ENCODE measurements at regions not wholly inside any gene's neighbourhood (a gene's known extent, or its start where the extent isn't known, plus 50 kb on each side); places are given as distances from the start of the nearest gene placed in this dataset.

DNA sequence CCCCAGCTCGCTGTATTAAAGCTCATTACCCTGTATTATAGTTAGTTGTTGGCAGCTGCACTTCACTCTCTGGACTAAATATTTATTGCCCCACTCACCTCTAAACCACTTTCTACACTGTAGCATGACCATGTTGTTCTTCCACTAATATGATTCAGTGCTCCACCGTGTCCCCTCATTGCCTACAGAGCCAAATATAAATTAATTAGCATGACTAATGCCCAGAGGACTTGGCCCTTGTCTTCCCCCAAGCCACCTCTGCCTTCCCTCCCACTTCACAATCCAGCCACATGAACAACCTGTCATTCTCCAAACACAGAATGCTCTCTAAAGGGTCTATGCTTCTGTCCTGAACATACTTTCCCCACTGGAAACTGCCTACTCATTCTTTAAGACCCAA, 276.5 kb downstream of the PLPP3 start:
- TF ChIP-seq POLR2AphosphoS5 (IDR thresholded peaks at IDR 0.05; ENCODE audit: low read depth, low read length) (no peak), TAF1 (IDR thresholded peaks at IDR 0.05; ENCODE audit: low read depth, low read length) (no peak), SPI1 (IDR thresholded peaks at IDR 0.05; ENCODE audit: low read depth, low read length) (no peak), PAX5 (IDR thresholded peaks at IDR 0.05; ENCODE audit: insufficient read depth, low read length, severe bottlenecking) (no peak), POU2F2 (IDR thresholded peaks at IDR 0.05; ENCODE audit: low read depth, low read length) (no peak), POLR2A (IDR thresholded peaks at IDR 0.05; ENCODE audit: low read depth, low read length) (no peak)
- no peak for DNase-seq (ENCODE audit: insufficient read length, low spot score)
- FAIRE-seq: no peak

DNA sequence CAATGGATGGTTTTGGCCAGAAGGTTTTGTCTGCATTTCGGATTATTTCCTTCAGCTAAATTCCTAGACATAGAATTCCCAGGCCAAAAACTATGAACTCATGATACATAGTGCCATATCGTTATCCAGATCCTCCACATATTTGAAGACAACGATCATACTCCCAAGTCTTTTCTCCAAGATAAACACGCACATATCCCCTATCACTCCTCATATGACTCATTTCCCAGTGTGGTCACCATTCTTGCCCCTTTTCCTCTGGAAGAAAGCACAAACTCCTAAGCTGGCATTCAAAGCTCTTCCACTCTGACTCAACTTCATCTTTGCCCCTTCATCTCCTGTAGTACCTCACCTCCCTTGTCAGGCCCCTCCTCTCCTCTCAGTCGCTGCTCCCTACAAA, 277.6 kb downstream of the PLPP3 start:
- FAIRE-seq: no peak

DNA sequence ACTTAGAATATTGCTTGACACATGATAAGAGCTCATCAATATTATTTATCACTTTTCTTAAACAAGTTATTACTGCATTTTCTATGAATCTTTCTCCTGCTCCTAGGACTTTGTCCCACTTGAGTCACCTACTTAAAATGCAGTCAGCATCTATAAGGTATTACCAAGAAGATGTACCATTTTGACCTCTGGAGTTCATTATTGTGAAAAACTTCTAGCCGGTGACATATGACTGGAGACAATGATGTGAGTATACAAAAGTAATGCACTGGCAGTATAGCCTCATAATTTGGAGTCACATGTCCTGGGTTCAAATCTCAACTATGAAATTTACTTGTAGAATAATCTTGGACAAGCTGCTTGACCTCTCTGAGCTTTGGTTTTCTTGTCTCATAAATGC, 278.5 kb downstream of the PLPP3 start:
- no peak for TF ChIP-seq PAX5 (IDR thresholded peaks at IDR 0.05; ENCODE audit: insufficient read depth, low read length, severe bottlenecking)
- no peak for TF ChIP-seq TAF1 (IDR thresholded peaks at IDR 0.05; ENCODE audit: low read depth, low read length)
- TF ChIP-seq POLR2AphosphoS5 (IDR thresholded peaks at IDR 0.05; ENCODE audit: low read depth, low read length): no peak
- TF ChIP-seq POU2F2 (IDR thresholded peaks at IDR 0.05; ENCODE audit: low read depth, low read length): no peak
- TF ChIP-seq SPI1 (IDR thresholded peaks at IDR 0.05; ENCODE audit: low read depth, low read length): no peak
- TF ChIP-seq POLR2A (IDR thresholded peaks at IDR 0.05; ENCODE audit: low read depth, low read length): no peak
- DNase-seq (ENCODE audit: insufficient read length, low spot score): no peak
- FAIRE-seq: no peak

More for the DNA sequence above, 277.6 kb downstream of the PLPP3 start:
- no peak for DNase-seq (ENCODE audit: insufficient read length, low spot score)
- TF ChIP-seq TAF1 (IDR thresholded peaks at IDR 0.05; ENCODE audit: low read depth, low read length) (no peak), POU2F2 (IDR thresholded peaks at IDR 0.05; ENCODE audit: low read depth, low read length) (no peak), POLR2AphosphoS5 (IDR thresholded peaks at IDR 0.05; ENCODE audit: low read depth, low read length) (no peak), PAX5 (IDR thresholded peaks at IDR 0.05; ENCODE audit: insufficient read depth, low read length, severe bottlenecking) (no peak), SPI1 (IDR thresholded peaks at IDR 0.05; ENCODE audit: low read depth, low read length) (no peak)

DNA sequence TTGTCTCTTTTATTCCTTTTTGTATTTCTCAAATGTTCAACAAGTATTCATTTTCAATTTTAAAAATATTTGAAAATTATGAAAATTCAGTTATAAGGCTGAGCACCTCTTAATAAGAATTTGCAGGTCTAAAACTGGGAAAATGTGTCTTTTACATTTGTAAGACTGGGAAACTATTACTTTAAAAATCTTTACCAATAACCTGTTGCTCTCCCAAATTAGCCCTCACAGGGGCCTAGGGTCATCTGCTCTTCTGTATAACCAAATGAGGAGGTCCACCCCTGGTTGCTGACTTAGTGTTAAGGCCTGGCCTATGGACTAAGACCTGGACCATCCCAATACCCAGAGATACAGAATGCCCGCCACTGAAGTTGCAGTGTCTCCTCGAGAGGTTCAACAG, 280.5 kb downstream of the PLPP3 start:
- FAIRE-seq: no peak
- no peak for DNase-seq (ENCODE audit: insufficient read length, low spot score)
- TF ChIP-seq TAF1 (IDR thresholded peaks at IDR 0.05; ENCODE audit: low read depth, low read length): no peak
- no peak for TF ChIP-seq POU2F2 (IDR thresholded peaks at IDR 0.05; ENCODE audit: low read depth, low read length)
- TF ChIP-seq POLR2A (IDR thresholded peaks at IDR 0.05; ENCODE audit: low read depth, low read length): no peak
- no peak for TF ChIP-seq SPI1 (IDR thresholded peaks at IDR 0.05; ENCODE audit: low read depth, low read length)
- no peak for TF ChIP-seq PAX5 (IDR thresholded peaks at IDR 0.05; ENCODE audit: insufficient read depth, low read length, severe bottlenecking)
- TF ChIP-seq POLR2AphosphoS5 (IDR thresholded peaks at IDR 0.05; ENCODE audit: low read depth, low read length): no peak

DNA sequence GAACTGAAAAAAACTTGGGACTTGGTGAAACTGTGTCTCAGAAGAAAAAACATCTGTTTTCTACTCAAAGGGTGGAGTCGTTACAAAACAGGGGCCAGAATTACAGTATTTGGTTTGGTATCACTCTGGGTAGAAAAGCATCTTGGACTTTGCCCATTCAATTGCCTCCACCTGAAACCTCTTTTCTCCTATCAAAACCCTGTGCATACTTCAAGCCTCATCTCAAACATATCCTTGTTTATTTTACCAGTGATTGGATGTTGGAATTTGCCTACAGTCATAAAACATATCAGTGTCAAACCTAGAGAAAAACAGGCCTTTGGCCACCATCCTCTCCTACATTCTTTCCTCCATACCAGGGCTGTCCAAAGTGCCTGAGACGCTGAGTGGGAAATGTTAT, 281.5 kb downstream of the PLPP3 start:
- FAIRE-seq (no peak), DNase-seq (ENCODE audit: insufficient read length, low spot score) (no peak)
- TF ChIP-seq POLR2A (IDR thresholded peaks at IDR 0.05; ENCODE audit: low read depth, low read length): no peak
- TF ChIP-seq SPI1 (IDR thresholded peaks at IDR 0.05; ENCODE audit: low read depth, low read length): no peak
- no peak for TF ChIP-seq POU2F2 (IDR thresholded peaks at IDR 0.05; ENCODE audit: low read depth, low read length)
- no peak for TF ChIP-seq TAF1 (IDR thresholded peaks at IDR 0.05; ENCODE audit: low read depth, low read length)
- TF ChIP-seq POLR2AphosphoS5 (IDR thresholded peaks at IDR 0.05; ENCODE audit: low read depth, low read length): no peak
- no peak for TF ChIP-seq PAX5 (IDR thresholded peaks at IDR 0.05; ENCODE audit: insufficient read depth, low read length, severe bottlenecking)

DNA sequence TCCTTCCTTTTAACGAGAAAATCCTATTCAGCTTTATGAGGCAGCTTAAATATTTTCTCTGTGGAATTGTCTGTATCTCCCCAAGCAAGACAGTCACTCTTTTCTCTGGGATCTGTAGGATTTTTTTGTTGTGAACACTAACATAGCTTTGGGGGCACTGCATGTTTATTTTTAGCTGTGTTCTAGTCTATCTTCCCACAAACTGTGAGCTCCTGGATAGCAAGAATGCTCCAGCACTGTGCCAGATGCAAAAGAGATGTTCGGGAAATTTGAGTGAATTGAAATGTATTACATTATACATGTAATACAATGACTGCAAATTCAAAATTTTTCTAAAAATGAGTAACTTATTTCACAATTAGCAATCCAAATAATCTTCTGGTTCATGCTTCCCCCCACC, 282.2 kb downstream of the PLPP3 start:
- DNase-seq (ENCODE audit: insufficient read length, low spot score) (no peak), FAIRE-seq (peak; percentile 13)
- TF ChIP-seq SPI1 (IDR thresholded peaks at IDR 0.05; ENCODE audit: low read depth, low read length) (no peak), POU2F2 (IDR thresholded peaks at IDR 0.05; ENCODE audit: low read depth, low read length) (no peak), POLR2AphosphoS5 (IDR thresholded peaks at IDR 0.05; ENCODE audit: low read depth, low read length) (no peak), POLR2A (IDR thresholded peaks at IDR 0.05; ENCODE audit: low read depth, low read length) (no peak), PAX5 (IDR thresholded peaks at IDR 0.05; ENCODE audit: insufficient read depth, low read length, severe bottlenecking) (no peak)

DNA sequence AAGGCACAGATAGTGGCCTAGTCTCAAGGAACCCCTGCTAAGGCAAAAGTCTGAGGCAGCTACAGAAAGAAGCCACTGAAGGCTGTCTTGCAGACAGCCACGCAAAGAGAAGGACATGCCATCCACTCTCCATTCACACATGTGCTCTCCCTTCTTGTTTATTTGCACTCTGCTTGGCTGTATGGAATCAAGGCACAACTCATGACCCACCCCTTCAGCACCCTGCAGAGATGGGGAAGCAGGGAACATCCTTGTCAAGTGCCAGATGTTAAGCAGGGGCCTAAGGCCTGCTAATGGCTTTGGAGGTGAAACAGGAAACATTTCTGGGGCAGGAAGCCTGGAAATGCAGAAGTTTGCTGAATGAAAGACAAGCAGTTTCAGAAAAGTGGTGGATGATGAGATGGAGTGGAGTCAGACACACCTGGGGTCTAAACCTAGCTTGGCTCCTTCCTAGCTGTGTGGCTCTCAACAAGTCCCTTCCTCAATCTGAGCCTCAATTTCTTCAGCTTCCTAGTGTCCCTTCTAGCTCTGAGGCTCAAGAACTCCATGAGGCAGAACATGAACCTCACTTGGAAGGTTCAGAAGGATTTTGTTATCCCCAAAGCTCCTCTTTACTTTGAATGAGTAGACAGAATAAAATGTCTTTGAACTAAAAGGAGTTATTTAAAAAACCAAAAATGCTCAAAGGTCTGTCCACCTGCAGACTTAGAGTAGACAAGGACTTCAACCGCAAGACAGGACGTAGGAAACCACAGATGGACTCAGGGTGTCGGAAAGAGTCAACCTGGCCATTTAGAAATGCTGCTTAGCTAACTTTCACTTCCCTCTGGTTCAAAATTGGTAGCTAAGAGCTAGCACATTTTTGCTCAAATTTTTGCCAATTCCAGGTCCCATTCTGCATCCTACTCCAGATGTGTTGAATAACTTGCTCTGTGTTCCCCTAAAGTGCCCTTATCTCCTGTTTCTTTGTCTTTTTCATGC, 283.1 kb downstream of the PLPP3 start:
- TF ChIP-seq POLR2AphosphoS5 (IDR thresholded peaks at IDR 0.05; ENCODE audit: low read depth, low read length) (no peak), SPI1 (IDR thresholded peaks at IDR 0.05; ENCODE audit: low read depth, low read length) (peak; percentile 90)

DNA sequence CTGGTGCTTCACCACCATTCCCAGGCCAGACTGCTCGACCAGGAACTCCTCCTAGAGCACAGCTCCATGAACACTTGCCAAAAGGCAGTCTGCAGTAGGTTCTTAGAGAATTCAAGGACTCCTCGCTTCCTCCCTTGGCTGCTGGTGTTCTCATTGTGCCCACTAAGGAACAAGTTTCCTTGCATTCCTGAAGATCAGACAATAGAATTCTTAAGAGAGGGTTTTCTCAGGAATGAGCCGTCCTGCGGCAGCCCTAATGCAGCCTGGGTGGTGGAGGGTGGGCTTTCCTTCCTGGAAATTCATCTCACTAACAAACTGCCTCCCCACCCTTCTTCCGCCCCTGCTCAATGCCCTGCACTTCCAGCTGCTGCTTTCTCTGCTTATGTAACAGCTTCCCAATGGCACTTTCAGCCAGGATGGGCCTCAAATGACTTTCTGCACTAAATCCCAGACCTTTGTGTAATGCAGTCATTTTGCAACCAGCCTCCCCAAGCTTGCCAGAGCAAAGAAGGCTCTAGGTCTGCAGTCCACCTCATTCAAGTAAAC, 287.9 kb downstream of the PLPP3 start:
- FAIRE-seq (no peak), DNase-seq (ENCODE audit: insufficient read length, low spot score) (no peak)
- TF ChIP-seq TAF1 (IDR thresholded peaks at IDR 0.05; ENCODE audit: low read depth, low read length): no peak
- TF ChIP-seq POLR2AphosphoS5 (IDR thresholded peaks at IDR 0.05; ENCODE audit: low read depth, low read length): no peak

More for the DNA sequence above, 283.1 kb downstream of the PLPP3 start:
- DNase-seq (ENCODE audit: insufficient read length, low spot score) (no peak), FAIRE-seq (peak; percentile 5)

DNA sequence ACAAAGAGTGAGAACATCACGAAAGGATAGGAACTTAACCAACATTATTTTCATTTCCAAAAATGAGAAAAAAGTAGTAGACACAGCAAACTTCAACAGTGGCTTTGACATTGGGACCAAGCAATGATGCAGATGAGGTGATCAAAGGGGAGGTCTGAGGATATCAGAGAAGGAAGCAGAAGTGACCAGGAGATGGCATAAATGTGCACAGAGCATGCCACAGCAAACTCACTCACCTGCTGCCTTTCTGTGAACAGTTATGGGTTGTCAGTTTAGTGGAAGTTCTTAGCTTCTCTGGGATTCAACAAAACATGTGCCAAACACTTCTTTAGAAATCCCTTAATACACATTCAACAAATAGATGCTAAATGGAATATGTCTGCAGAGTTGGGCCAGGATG, 290.1 kb downstream of the PLPP3 start:
- TF ChIP-seq POU2F2 (IDR thresholded peaks at IDR 0.05; ENCODE audit: low read depth, low read length) (no peak), POLR2AphosphoS5 (IDR thresholded peaks at IDR 0.05; ENCODE audit: low read depth, low read length) (no peak), PAX5 (IDR thresholded peaks at IDR 0.05; ENCODE audit: insufficient read depth, low read length, severe bottlenecking) (no peak), SPI1 (IDR thresholded peaks at IDR 0.05; ENCODE audit: low read depth, low read length) (no peak), TAF1 (IDR thresholded peaks at IDR 0.05; ENCODE audit: low read depth, low read length) (no peak), POLR2A (IDR thresholded peaks at IDR 0.05; ENCODE audit: low read depth, low read length) (no peak)
- FAIRE-seq (no peak), DNase-seq (ENCODE audit: insufficient read length, low spot score) (no peak)

DNA sequence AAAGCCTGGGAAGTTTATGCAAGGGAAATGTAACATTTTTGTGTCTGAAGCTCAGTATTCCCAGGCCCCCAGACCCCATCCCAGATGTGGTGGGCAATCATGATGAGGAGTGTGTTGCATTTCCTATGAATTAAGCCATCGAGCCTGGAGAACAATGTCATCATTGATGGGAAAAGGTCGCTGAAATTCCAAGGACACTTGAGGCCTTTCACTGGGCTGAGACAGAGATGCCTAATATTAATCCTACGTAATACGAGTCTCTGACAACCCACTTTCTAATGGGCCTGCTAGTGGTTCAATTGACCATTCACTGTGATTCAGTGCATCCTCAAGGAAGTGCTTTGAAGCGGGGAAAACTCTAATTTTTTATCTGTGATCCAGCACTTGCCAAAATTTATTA, 291.6 kb downstream of the PLPP3 start:
- DNase-seq (ENCODE audit: insufficient read length, low spot score) (no peak), FAIRE-seq (no peak)

More for the DNA sequence above, 291.6 kb downstream of the PLPP3 start:
- TF ChIP-seq PAX5 (IDR thresholded peaks at IDR 0.05; ENCODE audit: insufficient read depth, low read length, severe bottlenecking) (no peak), SPI1 (IDR thresholded peaks at IDR 0.05; ENCODE audit: low read depth, low read length) (no peak), POU2F2 (IDR thresholded peaks at IDR 0.05; ENCODE audit: low read depth, low read length) (no peak), TAF1 (IDR thresholded peaks at IDR 0.05; ENCODE audit: low read depth, low read length) (no peak), POLR2AphosphoS5 (IDR thresholded peaks at IDR 0.05; ENCODE audit: low read depth, low read length) (no peak), POLR2A (IDR thresholded peaks at IDR 0.05; ENCODE audit: low read depth, low read length) (no peak)
